NB4 (cell line): ENCODE measurements at regions not wholly inside any gene's neighbourhood (a gene's known extent, or its start where the extent isn't known, plus 50 kb on each side); places are given as distances from the start of the nearest gene placed in this dataset.

Experiments
- DNase-seq: peaks from one replicate; pipeline ENCODE4 v3.0.0; 2010; ENCODE audit warnings: low read depth
- H3K4me3 ChIP-seq: one replicate; pipeline ENCODE4 v1.5.1; 2011; ENCODE audit warnings: mild to moderate bottlenecking, low read depth, low read length, moderate library complexity
- CTCF ChIP-seq: IDR thresholded peaks from one replicate; pipeline ENCODE4 v1.5.1; 2012; ENCODE audit warnings: low read depth, low read length
- MAX ChIP-seq: IDR thresholded peaks from 2 replicates; pipeline ENCODE4 v1.6.1; 2011; ENCODE audit warnings: low read depth, low read length
- MYC ChIP-seq: IDR thresholded peaks from 2 replicates; pipeline ENCODE4 v1.6.1; 2011; ENCODE audit warnings: low read depth, low read length
- POLR2A ChIP-seq: IDR thresholded peaks from 2 replicates; pipeline ENCODE4 v1.6.1; 2011; ENCODE audit warnings: mild to moderate bottlenecking; ENCODE audit not compliant: insufficient read length; ENCODE audit errors: extremely low read depth

GRCh38 chr11:112396076-112396475, 135.4 kb upstream of the PLET1 start:
- DNase-seq: no peak
- TF ChIP-seq CTCF (no peak), MYC (no peak), MAX (no peak), POLR2A (no peak)

GRCh38 chr11:112398798-112399478, 138.3 kb upstream of the PLET1 start:
- TF ChIP-seq POLR2A (no peak), MAX (no peak), MYC (no peak), CTCF (no peak)
- DNase-seq: no peak
- no peak overlapping the region for H3K4me3 ChIP-seq

More at GRCh38 chr11:112396076-112396475, 135.4 kb upstream of the PLET1 start:
- H3K4me3 ChIP-seq: no peak overlapping the region

GRCh38 chr11:112400476-112401014, 139.9 kb upstream of the PLET1 start:
- TF ChIP-seq MAX: no peak
- no peak for TF ChIP-seq MYC
- TF ChIP-seq POLR2A: no peak
- no peak for TF ChIP-seq CTCF
- no peak for DNase-seq
- H3K4me3 ChIP-seq: no peak overlapping the region

GRCh38 chr11:112401036-112401769, 140.5 kb upstream of the PLET1 start:
- TF ChIP-seq POLR2A (no peak), MYC (no peak), MAX (no peak), CTCF (no peak)
- no peak for DNase-seq
- no peak overlapping the region for H3K4me3 ChIP-seq

GRCh38 chr11:112403432-112403831, 142.8 kb upstream of the PLET1 start:
- TF ChIP-seq POLR2A: no peak
- no peak for TF ChIP-seq CTCF
- no peak for TF ChIP-seq MAX
- TF ChIP-seq MYC: no peak
- DNase-seq: no peak
- no peak overlapping the region for H3K4me3 ChIP-seq
